BJ (cell line): ENCODE measurements at regions not wholly inside any gene's neighbourhood (a gene's known extent, or its start where the extent isn't known, plus 50 kb on each side); places are given as distances from the start of the nearest gene placed in this dataset.

Experiments used
- CTCF ChIA-PET: fragments of 350-600 bp; formaldehyde crosslinking; extraction: SDS; loops from one replicate; lab custom pipeline; 2021; ENCODE audit warnings: antibody characterized with exemption, inconsistent platforms; lab: Yijun Ruan, JAX
- POLR2A ChIA-PET: fragments of 300-600 bp; sonication (Branson Sonifier 250); formaldehyde crosslinking; extraction: SDS; loops from one replicate; lab custom pipeline; 2021; ENCODE audit warnings: antibody characterized with exemption; lab: Charles Lee
- DNase-seq: peaks from one replicate; pipeline ENCODE4 v3.0.0-alpha.2; 2011; ENCODE audit warnings: low read depth
- H3K27me3 ChIP-seq: 2 replicates; pipeline ENCODE4 v1.6.0; 2011; ENCODE audit warnings: low read length; ENCODE audit not compliant: control insufficient read depth, insufficient read depth
- H3K36me3 ChIP-seq: 2 replicates; pipeline ENCODE4 v1.5.1; 2011; ENCODE audit warnings: low read length; ENCODE audit not compliant: control insufficient read depth, insufficient read depth
- H3K4me3 ChIP-seq: 2 replicates; pipeline ENCODE4 v1.5.1; 2011; ENCODE audit warnings: low read depth, mild to moderate bottlenecking, control low read depth, low read length
- CTCF ChIP-seq: IDR thresholded peaks from 2 replicates; pipeline ENCODE4 v1.5.1; 2011; ENCODE audit warnings: low read depth, mild to moderate bottlenecking, control low read depth, inconsistent platforms, low read length, moderate library complexity; ENCODE audit not compliant: insufficient read depth

- H3K36me3 ChIP-seq = no peaks in the 10 kb centered on the region
- H3K27me3 ChIP-seq = no peaks in the 10 kb centered on the region
- CTCF ChIA-PET = no interaction called here
- DNase-seq = no peak
- POLR2A ChIA-PET = no interaction called here
- H3K4me3 ChIP-seq = no peak overlapping the region
- no peak for TF ChIP-seq CTCF
Measured at GRCh38 chr18:59760619-59761600, 63.7 kb upstream of the CCBE1 start.

GRCh38 chr18:59760212-59760611 is 63.0 kb upstream of the CCBE1 start:
- ChIA-PET CTCF (interaction anchor here (1.2 kb wide), 1 partner anchor 9 kb away, joined by 4 read pairs; no protein-coding TSS in a partner anchor), POLR2A (interaction anchor here (0.5 kb wide), 1 partner anchor 194 kb away, joined by 3 read pairs; no protein-coding TSS in a partner anchor)
- DNase-seq = no peak
- H3K27me3 ChIP-seq = no peaks in the 10 kb centered on the region
- TF ChIP-seq CTCF = no peak
- H3K36me3 ChIP-seq = no peaks in the 10 kb centered on the region
- H3K4me3 ChIP-seq = no peak overlapping the region

- POLR2A ChIA-PET = interaction anchor here (0.7 kb wide), 1 partner anchor 604 kb away, joined by 3 read pairs; no protein-coding TSS in a partner anchor
- DNase-seq = no peak
- no peak for TF ChIP-seq CTCF
- CTCF ChIA-PET = no interaction called here
- Histone ChIP-seq H3K36me3 (no peaks in the 10 kb centered on the region), H3K4me3 (no peak overlapping the region), H3K27me3 (no peaks in the 10 kb centered on the region)
Measured at GRCh38 chr18:59758837-59759236, 61.6 kb upstream of the CCBE1 start.

- DNase-seq = no peak
- no peaks in the 10 kb centered on the region for H3K27me3 ChIP-seq
- TF ChIP-seq CTCF = no peak
- H3K36me3 ChIP-seq = no peaks in the 10 kb centered on the region
- POLR2A ChIA-PET = interaction anchor here (0.7 kb wide), 1 partner anchor 604 kb away, joined by 3 read pairs; no protein-coding TSS in a partner anchor
- no peak overlapping the region for H3K4me3 ChIP-seq
- CTCF ChIA-PET = interaction anchor here (1.0 kb wide), 1 partner anchor 299 kb away, joined by 4 read pairs; no protein-coding TSS in a partner anchor
Measured at GRCh38 chr18:59758106-59758505, 60.9 kb upstream of the CCBE1 start.

GRCh38 chr18:59752666-59753065 is 55.4 kb upstream of the CCBE1 start:
- ChIA-PET CTCF (interaction anchor here (0.6 to 3.9 kb wide), 5 partner anchors 11 to 71 kb away, joined by 3 to 22 read pairs (median 3); partner anchors contain the start of gene CCBE1), POLR2A (no interaction called here)
- no peak for DNase-seq
- Histone ChIP-seq H3K36me3 (no peaks in the 10 kb centered on the region), H3K27me3 (no peaks in the 10 kb centered on the region), H3K4me3 (no peak overlapping the region)
- TF ChIP-seq CTCF = no peak
